Activated CD4-positive, alpha-beta T cell treated with anti-CD3 and anti-CD28 coated beads for 24 hours (primary cell): ENCODE measurements at regions not wholly inside any gene's neighbourhood (a gene's known extent, or its start where the extent isn't known, plus 50 kb on each side); places are given as distances from the start of the nearest gene placed in this dataset.
"Not testable (repeated sequence)": the region's sequence is repeated elsewhere in the genome, so short reads cannot be mapped to it uniquely, and the experiment has no call there.

Source experiments
- DNase-seq, 2 donors: peaks; one replicate each; pipeline ENCODE4 v3.0.0-alpha.2; 2020; ENCODE audit warnings: low read depth in 2 of 2

DNA sequence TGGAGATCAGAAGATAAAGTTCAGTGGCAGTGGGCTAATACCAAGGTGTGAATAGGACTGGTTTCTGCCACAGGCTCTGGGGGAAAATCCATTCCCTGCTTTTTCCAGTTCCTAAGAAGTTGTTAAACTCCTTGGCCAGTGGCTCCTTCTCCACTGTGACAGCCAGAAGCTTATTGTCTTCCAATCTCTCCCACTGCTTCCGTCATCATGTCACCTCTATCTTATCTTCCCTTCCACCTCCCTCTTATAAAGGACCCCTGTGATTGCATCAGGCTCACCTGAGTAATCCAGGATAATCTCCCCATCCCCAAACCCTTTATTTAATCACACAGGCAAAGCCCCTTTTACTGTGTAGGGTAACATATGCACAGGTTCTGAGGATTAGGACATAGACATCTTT lies 431.2 kb upstream of the SLC10A2 start:
- no peak for DNase-seq

DNA sequence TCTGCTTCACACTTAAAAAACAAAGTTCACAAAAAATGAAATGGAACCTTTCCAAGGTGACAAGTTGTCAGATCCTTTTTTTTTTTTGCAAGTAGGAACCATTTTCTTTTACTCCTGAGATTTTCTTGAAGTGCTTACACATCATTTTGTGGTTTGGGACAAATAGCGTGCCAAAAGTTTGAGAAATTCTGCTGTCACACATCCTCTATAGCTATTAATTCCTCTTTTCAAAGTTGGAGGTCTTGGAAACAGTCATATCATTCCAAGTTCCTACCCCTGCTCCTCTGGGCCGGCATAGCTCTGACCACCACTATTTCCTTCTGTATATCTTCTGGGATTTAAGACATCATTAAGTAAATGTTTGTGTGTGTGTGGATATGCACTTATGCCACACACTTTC lies 421.6 kb upstream of the SLC10A2 start:
- no peak for DNase-seq

DNA sequence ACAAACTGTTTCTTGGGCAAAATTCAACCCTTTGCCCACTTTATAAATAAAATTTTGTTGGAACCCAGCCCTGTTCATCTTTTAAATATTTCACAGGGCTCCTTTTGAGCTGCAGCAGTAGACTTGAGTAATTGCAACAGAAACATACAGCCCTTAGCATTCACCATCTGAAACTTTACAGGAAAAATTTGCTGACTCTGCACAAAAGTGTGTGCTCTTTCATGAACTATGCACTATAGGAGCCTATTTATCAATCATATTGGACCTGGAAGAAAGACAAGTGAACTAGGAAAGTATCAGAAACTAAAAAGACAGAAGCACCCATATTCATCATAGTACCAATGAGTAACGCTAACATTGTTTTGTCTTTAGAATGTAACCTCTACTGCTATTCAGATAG lies 406.9 kb upstream of the SLC10A2 start:
- no peak for DNase-seq

DNA sequence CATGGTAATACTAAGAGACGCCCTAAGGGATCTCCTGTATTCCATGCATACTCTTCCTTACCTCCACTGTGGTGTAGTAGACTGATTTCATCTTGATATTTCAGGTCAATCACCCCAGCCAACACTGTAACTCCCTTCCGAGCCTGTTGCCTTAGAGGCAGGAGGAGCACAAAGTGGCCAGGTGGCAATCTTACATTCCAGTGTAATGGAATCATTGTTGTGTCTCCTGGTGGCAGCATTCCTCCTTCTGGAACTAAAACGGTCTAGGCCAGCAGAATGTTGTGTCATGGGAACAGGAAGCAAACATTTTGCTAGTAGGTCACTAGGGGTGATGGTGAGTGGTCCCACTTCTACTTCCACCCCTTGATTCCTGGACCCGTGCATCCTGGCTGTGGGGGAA lies 405.7 kb upstream of the SLC10A2 start:
- DNase-seq, result no peak

DNA sequence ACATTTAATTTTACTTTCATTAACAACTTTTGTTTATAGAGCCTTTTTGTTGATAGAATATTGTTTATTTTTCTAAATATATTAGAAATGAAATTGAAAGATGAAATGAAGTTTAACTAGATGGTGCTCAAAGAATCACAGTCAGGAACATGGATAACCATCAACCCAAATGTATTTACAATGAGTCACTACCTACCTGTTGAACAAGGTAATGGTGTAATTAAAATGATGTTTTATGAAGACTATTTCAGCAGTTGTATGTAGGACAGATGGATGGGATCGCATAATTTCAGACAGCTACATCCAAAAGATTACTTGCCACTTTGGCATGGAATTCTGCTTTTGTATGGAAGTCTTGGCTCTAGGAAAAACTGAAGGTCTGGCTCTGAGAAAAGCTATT lies 403.6 kb upstream of the SLC10A2 start:
- DNase-seq, result no peak

DNA sequence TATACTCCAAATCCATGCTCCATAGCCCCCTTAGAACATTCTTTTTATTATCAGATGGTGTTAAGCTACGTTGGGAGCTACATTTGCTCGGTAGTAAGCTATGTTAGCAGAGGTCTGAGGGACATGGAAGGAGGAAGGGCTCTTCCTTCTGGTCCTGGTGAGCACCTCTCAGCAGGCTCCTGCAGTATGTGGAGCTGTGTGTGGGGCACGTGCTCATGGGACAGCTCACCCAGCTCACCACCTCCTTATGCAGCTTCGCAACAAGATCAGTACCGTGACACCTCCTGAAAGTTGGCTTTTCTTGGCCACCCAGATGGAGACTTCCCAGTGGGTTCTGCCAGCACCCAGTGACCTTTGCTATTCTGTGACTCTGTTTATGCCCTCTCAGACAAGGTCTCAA lies 400.5 kb upstream of the SLC10A2 start:
- DNase-seq, result no peak

DNA sequence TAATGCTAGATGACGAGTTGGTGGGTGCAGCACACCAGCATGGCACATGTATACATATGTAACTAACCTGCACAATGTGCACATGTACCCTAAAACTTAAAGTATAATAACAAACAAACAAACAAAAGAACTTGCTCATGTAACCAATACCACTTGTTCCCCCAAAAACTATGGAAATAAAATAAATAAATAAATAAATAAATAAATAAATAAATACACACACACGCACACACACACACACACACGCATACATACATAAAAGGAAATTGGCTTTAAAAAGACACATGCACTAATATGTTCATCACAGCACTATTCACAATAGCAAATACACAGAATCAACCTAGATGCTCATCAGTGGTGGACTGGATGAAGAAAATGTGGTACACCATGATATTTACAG lies 394.0 kb upstream of the SLC10A2 start:
- DNase-seq, result not testable (repeated sequence)

DNA sequence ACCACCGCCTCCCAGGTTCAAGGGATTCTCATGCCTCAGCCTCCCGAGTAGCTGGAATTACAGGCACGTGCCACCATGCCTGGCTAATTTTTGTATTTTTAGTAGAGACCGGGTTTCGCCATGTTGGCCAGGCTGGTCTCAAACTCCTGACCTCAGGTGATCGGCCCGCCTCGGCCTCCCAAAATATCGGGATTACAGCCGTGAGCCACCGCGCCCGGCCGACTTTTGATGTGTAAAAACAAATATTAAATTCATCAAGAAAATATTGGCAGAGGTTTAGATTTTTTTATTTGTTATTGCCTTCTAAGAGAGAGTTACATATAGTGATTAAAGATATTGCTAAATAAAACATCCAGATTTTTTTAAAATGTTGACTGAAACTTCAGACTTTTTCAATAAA lies 390.8 kb upstream of the SLC10A2 start:
- not testable (repeated sequence) for DNase-seq

DNA sequence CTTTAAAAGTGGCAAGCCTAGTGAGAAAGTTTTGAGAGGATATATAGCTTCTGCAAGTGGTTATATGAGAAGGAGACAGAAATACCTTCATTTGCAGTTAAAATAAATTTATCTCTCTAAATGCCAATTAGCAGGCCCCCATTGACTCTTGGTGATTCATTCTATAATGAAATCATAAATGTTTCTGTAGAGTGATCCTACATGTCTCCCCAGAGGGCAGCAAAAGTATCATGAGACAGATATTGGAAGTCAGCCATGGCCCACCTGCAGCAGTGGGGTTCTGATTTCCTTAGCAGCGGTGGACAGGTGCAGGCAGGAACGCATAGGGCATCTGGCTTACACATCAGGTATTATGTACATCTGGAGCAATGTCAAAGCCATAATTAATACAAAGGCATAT lies 385.4 kb upstream of the SLC10A2 start:
- no peak for DNase-seq

DNA sequence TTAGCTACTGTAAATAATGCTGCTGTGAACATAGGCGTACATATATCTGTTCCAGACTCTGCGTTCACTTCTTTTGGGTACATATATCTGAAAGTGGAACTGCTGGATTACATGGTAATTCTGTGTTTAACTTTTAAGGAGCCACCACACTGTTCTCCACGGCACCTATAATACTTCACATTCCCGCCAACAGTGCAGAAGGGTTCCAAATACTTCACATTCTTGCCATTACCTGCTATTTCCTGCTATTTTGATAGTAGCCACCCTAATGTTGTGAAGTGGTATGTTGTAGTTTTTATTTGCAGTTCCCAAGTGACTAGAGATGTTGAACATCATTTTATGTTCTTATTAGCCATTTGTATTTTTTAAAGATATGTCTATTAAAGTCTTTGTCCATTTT lies 377.4 kb upstream of the SLC10A2 start:
- no peak for DNase-seq

DNA sequence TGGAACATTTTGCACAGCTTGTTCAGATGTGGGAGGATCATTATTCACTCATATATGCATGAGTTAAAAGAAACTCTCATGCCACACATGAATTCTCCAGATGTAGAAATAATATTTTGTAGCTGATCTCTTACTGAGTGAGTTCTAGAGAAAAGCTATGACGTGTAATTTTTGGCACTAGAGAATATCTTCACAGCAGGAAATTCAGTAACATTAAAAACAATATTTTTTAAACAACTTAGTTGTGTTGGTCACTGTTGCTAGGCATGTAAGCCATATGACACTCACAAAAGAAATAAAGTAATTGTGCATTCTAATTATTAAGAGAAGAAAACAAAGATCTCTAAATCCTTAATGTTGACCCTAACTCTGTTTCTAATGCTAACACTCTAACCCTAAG lies 371.4 kb upstream of the SLC10A2 start:
- DNase-seq, result no peak

DNA sequence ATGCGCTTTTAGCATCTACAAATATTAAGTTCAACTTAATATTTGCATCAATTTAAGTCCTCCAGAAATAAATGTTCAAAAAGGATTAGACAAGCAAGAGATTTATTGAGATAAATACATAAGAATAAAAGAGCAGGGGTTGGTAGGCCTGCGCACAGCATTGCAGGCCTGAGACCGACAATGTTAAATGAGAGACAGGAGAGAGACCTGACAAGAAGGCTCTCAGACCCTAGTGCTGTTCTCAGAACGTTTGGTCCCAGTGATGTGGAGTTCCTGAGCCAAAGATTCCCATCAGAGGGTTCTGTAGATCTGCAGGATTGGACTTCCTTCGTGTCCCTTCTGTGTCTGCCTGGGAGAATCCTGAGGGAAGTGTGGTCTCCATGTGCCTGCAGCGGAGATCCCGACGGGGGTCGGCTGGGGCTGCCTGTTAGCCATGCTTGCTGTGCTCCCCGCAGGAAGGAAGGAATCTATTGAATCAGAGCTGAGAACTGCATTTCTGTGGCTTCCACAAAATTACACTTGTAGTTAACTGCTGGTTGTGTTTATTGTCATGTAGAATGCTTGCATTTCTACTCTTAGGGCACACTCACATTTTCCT lies 369.9 kb upstream of the SLC10A2 start:
- DNase-seq, result no peak

DNA sequence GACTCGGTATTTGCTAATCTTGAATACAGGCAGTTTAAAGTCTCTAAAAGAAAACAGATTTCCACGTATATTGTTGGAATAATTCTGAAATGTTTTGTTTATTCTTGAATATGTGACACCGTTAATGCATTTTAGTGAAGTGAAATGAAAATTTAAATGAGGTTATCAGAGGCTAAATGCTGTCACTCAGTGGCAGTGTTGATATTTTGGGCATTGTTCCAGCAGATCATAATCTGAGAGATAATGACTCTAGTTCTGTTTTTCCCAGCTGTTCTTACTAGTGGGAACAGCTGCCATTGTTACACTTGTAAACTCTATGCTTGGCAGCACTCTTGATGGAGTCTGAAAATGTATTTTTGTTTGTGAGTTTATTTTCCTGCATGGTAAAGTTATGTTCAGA lies 365.6 kb upstream of the SLC10A2 start:
- no peak for DNase-seq

DNA sequence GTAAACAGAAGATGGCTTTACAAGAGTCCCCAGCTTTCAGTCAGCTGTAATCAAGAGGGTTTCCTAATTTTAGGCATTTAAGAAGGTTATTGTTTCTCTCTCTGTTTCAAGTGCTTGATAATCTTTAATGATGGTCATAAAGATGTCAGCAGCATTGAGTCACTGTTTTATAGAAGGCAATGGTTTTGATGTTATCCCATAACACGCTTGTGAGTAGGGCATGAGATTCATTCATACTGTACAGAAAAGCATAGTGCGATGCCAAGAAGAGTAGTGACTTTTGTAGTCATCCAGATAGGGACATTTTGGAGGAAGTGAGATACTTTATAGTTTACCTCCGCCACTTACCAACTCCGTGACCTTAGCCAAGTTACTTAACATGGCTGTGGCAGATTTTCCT lies 364.2 kb upstream of the SLC10A2 start:
- DNase-seq, result no peak

DNA sequence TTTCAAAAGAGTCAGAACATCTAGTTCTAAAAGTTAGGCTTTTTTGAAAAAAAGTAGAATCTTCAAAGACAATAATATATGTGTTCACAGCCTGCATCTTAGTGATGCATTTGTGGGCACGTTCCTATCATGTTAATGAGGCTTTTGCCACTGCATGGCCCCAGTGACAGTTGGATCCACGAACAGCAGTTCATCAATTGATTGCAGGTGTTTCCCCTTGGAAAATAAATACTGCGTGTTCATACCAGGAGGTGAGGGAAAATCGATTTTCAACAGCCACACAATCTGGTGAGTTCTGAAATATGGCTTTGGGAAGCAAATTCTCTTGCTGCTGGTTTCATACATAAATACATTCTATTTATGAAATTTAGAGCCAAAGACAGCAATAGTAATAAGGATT lies 343.8 kb upstream of the SLC10A2 start:
- no peak for DNase-seq

DNA sequence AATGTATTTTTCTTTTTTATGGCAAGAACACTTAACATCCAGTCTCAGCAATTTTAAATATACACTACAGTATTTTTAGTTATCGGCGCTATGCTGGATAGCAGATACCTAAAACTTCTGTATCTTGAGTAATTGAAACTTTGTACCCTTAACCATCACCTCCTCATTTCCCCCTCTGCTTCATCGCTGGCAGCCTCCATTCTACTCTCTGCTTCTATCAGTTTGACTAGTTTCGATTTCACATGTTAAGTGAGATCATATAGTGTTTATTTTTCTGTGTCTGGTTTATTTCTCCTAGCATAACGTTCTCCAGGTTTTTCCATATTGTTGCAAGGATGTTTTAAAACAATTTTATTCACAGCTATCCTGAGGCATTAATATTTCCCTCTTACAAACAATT lies 340.8 kb upstream of the SLC10A2 start:
- no peak for DNase-seq

DNA sequence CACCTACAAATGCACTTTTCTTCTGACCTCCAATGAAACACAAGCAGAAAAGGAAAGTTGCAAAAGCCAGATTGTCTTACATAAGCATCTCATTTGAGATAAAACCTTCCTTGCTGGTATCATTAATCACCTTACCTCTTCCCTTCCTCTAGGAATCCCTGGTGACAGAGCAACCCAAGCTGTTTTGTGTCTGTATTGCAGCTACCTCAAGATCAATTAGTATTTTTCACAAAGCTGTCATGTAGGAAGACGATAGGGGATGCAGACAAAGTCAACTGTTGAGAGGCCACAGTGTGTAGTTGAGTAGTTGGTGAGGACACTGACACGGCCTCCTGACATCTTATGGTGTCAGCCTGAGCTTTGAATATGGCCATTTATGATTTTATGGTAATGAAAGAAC lies 339.1 kb upstream of the SLC10A2 start:
- no peak for DNase-seq

DNA sequence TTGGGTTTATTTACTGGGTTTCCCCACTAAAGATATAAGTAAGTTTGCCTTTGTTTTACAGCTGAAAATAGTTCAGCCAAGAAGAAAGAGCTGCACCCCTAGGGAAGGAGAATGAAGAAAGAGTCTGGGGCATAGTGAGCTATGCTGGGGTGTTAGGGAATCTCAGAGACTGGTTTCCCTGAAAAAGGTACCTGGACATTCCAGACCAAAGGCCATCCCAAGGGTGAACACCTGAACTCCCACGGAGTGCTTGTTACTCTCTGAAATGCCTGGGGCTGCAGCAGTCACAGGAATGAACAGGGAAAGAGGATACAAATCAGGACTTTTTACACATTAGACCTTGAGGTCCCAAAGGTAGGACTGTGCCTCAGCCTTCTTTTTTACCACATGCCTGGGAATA lies 337.6 kb upstream of the SLC10A2 start:
- DNase-seq, result no peak

DNA sequence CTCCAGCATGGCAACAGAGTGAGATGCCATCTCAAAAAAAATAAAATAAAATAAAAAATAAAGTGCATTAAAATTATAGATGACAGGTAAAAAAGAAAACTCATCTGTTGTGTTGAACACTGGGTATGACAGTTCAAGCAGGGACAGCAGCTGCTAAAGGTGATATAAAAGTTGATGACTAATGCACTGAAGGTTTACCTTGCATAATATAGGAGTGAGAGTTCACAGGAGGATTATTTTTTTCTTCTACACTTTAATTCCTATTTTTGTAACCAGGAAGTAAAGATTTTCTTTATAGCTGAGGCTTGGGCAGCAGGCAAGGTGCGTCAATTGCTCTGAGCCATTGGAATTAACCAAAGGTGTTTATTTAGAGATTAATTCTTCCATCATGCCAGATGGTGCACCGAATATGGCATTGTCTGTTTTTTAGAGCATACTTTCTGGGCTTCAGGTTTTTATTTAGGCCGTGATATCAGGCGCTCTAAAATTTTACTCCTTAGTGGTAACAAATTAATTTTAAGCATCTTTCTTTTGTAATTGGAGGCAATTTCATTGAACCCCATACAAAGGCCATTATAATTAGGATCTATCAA lies 337.0 kb upstream of the SLC10A2 start:
- no peak for DNase-seq

DNA sequence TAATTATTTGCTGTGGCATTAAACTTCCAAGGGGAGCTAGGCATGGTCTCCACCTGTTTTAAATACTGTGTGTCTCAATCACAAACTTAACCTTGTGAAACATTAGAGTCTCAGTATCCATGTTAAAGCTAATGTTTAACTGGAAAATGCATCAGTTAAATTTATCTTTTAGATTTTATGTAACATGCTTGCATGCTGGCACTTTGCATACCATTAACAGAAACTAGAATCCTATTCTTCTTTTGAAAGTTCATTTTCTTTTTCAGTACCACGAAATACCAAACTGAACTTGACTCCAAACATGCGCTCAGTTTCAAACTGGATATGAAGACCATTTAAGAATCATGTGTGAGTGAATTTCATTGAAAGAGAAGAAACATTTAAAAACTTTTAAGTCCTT lies 328.9 kb upstream of the SLC10A2 start:
- no peak for DNase-seq

DNA sequence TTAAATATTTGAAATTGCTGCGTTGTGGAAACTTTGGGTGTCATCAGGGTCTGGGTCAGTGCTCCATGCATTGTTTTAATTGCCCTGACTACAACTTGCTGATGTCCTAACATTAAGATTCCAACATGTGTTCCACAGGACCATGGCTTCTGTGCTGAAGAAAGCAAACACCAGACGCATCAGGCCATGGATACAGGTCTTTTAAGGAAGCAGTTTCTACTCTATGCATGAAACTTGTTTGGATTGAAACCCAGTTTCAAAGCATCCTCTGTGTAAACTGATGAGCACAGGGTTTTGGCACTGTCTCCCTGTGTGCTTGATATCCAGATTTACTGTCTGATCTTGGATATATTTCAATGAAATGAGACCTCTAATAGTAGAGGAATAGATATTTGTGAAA lies 328.4 kb upstream of the SLC10A2 start:
- DNase-seq, result no peak

DNA sequence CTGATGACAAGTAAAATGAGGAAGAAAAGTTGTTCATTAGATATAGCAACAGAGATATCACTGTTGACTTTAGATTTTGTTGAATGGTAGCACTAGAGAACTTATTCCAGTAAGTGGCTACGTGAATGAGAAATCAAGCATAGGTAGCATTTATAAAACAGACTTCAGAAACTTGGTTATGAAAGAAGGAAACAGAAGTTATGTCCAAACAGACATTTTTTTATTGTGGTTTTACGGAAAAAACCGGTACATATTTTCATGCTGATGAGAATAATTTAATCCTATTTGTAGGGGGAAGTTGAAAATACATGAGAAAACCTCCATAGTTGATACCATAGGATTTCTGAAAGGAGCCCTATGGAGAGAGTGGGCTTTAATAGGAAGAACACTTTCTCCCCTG lies 325.7 kb upstream of the SLC10A2 start:
- DNase-seq, result no peak

DNA sequence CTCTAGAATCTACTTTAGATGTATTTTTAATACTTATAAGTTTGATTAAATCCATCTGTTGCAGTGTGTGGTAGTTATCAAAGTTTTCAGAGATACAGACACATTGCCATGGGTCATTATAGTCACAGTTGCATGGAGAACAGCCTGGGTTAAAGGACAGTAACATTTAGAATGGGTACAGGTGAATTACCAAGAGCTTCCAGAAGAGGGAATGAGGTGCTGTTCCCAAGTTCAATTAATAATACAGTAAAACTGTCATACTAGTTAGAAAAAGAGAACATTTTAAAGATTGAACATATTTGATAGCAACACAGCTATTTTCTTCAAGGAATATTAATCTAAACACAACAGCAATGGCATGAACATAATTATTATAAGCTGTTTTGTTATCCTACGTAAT lies 322.6 kb upstream of the SLC10A2 start:
- DNase-seq, result no peak

DNA sequence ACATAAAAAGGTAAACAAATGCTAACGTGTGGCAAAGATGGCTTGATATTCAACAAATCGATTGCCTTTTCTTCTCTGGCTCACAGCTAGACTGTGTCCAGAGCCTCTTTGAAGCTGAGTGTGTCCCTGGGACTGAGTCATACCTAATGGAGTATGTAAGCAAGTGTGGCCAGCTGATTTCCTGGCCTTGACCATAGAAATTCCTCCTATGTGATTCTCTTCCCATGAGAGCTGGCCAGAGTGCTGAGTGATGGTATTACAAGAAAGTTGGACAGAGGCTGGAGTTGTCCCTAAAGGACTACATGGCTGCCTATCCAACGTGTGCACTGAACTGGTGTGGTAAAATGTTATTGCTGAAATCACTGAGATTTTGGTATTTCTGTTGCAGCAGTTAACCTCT lies 320.1 kb upstream of the SLC10A2 start:
- no peak for DNase-seq
